Right ventricle myocardium inferior (tissue), 1 donor: ENCODE measurements at regions not wholly inside any gene's neighbourhood (a gene's known extent, or its start where the extent isn't known, plus 50 kb on each side); places are given as distances from the start of the nearest gene placed in this dataset.

Experiments used
- ATAC-seq: fragments of 200-7000 bp; cut with Tn5 transposase; one replicate; pipeline ENCODE4 v1.9.1; 2020; ENCODE audit warnings: mild to moderate bottlenecking, moderate library complexity
- DNase-seq: peaks from one replicate; pipeline ENCODE4 v3.0.0; 2021; ENCODE audit errors: missing footprints
- intact Hi-C: fragments of 100-400 bp; cut with DNase I; formaldehyde crosslinking; loops from one replicate; pipeline ENCODE4 v1.11.0; 2022
- donor health status: DM: no; HTN: yes; CAD: no; lungs with severe emphysema.

DNA sequence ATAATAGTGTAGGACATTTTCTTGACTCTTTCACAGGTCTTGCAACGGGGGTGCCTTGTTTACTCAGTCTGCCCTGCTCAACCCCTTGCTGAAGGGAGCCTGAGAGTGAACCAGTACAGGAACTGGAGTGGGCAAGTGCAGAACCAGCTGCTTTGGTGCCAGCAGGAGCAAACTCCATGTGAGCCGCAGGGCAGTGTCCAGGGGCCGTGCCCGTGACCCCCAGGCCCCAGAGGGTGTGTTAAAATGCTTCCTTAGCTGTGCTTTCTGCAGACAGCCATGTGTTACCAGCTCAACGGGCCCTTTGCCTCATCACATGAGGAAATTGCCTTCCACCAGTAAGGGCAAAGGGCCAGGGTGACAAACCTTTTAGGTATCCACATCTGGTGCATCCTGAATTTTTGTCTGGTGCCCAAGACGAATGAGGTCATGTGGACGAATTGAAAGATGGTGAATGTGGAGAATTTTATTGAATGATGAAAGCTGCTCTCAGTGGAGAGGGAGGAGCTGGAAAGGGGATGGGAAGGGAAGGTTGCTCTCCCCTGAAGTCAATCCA lies 53.6 kb upstream of the OR5D13 start:
- DNase-seq (peak; percentile 60), ATAC-seq (no peak)
- intact Hi-C loops = no loop called here
